Right atrium auricular region (tissue), 2 donors: ENCODE measurements at regions not wholly inside any gene's neighbourhood (a gene's known extent, or its start where the extent isn't known, plus 50 kb on each side); places are given as distances from the start of the nearest gene placed in this dataset.
"Not testable (repeated sequence)": the region's sequence is repeated elsewhere in the genome, so short reads cannot be mapped to it uniquely, and the experiment has no call there.

Experiments used
- DNase-seq: peaks from one replicate; pipeline ENCODE4 v3.0.0-alpha.2; 2019; ENCODE audit warnings: low spot score
- H3K27ac ChIP-seq, 2 donors: fragments of 200-600 bp; sonication (generic); 1 replicate in 1 of 2; 2 replicates in 1 of 2; pipeline ENCODE4 v1.5.1; 2016 to 2019
- H3K27me3 ChIP-seq, 2 donors: fragments of 200-600 bp; sonication (generic); one replicate each; pipeline versions ENCODE4 v1.5.1 to v1.6.0; 2017 to 2019
- H3K36me3 ChIP-seq: fragments of 200-600 bp; sonication (generic); one replicate; pipeline ENCODE4 v1.5.1; 2016
- H3K4me1 ChIP-seq, 2 donors: fragments of 200-600 bp; sonication (generic); one replicate each; pipeline versions ENCODE4 v1.5.1 to v1.6.0; 2017 to 2019
- H3K4me3 ChIP-seq, 2 donors: fragments of 200-600 bp; sonication (generic); 1 replicate in 1 of 2; 2 replicates in 1 of 2; pipeline ENCODE4 v1.5.1; 2017 to 2019; ENCODE audit warnings: mild to moderate bottlenecking in 1 of 2, moderate library complexity in 1 of 2
- H3K9me3 ChIP-seq, 2 donors: fragments of 200-600 bp; sonication (generic); one replicate each; pipeline ENCODE4 v1.5.1; 2019
- TF ChIP-seq, protein P1 (sequence below), 2 donors: fragments of 200-600 bp; sonication (generic); IDR thresholded peaks; one replicate each; pipeline ENCODE4 v1.5.1; 2019; ENCODE audit warnings: antibody characterized with exemption in 2 of 2

DNA sequence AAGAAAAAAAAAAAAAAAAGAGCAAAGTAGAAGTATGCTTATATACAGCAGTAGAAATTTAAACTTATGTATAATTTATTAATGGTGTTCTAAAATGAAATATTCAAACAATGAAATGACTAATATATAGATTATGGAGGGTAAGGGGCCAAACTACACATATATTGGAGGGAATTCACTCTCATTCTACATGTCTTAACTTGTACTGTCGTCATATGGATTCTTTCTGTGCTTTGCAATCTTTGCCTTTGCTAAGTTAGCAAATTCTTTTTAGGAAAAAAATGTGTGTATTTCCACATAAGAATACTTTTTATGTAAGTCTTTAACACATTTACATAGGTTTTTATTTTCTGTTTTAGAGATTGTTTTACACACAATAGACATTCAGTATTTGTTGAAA lies 118.9 kb upstream of the MBNL1 start:
- Histone ChIP-seq H3K4me1 (no peaks in the 10 kb centered on the region), H3K27me3 (no peaks in the 10 kb centered on the region)
- TF ChIP-seq, protein P1, sequence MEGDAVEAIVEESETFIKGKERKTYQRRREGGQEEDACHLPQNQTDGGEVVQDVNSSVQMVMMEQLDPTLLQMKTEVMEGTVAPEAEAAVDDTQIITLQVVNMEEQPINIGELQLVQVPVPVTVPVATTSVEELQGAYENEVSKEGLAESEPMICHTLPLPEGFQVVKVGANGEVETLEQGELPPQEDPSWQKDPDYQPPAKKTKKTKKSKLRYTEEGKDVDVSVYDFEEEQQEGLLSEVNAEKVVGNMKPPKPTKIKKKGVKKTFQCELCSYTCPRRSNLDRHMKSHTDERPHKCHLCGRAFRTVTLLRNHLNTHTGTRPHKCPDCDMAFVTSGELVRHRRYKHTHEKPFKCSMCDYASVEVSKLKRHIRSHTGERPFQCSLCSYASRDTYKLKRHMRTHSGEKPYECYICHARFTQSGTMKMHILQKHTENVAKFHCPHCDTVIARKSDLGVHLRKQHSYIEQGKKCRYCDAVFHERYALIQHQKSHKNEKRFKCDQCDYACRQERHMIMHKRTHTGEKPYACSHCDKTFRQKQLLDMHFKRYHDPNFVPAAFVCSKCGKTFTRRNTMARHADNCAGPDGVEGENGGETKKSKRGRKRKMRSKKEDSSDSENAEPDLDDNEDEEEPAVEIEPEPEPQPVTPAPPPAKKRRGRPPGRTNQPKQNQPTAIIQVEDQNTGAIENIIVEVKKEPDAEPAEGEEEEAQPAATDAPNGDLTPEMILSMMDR (IDR thresholded peaks at IDR 0.05), result no peak

DNA sequence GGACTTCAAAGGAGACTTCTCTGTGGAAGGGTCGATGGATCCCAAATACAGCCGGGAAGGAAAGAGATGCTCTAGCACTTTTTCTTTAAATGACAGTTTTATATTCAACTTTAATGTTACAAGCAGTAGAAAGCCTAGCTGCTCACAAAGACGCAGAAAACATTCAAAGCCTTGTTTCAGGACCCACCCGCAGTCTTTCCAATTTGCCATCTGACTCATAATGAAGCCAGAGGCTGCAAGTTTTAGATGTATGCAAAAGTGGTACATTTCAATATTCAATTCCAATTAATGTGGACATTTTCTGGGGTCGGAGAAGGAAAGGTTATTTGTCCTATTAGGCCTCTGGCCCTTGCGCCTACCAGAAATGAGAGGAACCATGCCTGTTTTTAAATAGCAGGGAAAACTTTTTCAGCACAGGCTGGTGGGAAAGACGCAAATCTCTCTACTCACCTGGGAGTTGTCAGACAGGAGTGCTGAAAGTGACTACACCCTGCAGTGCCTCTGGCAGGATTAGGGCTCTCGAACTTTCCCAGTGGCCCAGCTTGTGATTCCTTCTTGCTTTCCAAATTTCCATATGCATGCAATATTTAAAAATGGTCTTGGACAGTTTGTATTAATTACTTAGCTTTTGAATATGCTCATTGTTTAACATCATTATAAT lies 117.4 kb upstream of the MBNL1 start:
- Histone ChIP-seq H3K27me3 (no peaks in the 10 kb centered on the region), H3K9me3 (no peaks in the 10 kb centered on the region), H3K4me3 (no peak overlapping the region), H3K4me1 (no peaks in the 10 kb centered on the region), H3K27ac (no peak overlapping the region), H3K36me3 (no peaks in the 10 kb centered on the region)
- TF ChIP-seq, protein P1 (IDR thresholded peaks at IDR 0.05), result no peak
- DNase-seq, result no peak

More for the DNA sequence above, 118.9 kb upstream of the MBNL1 start:
- H3K36me3 ChIP-seq, result no peaks in the 10 kb centered on the region
- DNase-seq, result no peak
- H3K27ac ChIP-seq, result no peak overlapping the region
- no peak overlapping the region for H3K4me3 ChIP-seq
- no peaks in the 10 kb centered on the region for H3K9me3 ChIP-seq

DNA sequence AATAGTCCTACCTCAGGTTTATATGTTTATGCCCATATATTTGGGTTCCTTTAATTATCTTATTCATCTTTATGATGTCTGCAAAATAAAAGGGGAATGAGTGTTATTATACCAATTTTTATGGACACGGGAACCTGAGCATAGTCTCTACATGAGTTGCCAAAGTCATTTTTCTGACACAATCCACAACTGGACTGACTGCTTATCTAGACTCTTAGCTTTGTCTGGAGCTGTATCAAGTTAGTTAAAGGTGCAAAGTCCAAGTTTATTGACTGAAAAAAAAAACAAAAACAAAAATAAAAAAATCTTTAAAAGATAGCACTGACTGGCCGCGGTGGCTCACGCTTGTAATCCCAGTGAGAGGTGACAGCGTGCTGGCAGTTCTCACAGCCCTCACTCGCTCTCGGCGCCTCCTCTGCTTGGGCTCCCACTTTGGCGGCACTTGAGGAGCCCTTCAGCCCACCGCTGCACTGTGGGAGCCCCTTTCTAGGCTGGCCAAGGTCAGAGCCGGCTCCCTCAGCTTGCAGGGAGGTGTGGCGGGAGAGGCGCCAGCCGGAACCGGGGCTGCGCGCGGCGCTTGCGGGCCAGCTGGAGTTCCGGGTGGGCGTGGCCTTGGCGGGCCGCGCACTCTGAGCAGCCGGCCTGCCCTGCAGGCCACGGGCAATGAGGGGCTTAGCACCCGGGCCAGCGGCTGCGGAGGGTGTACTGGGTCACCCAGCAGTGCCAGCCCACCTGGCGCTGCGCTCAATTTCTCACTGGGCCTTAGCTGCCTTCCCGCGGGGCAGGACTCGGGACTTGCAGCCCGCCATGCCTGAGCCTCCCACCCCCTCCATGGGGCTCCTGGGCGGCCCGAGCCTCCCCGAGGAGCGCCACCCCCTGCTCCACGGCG lies 116.6 kb upstream of the MBNL1 start:
- not testable (repeated sequence) for DNase-seq, H3K9me3 ChIP-seq, H3K27ac ChIP-seq, H3K36me3 ChIP-seq, H3K27me3 ChIP-seq, H3K4me1 ChIP-seq, H3K4me3 ChIP-seq

DNA sequence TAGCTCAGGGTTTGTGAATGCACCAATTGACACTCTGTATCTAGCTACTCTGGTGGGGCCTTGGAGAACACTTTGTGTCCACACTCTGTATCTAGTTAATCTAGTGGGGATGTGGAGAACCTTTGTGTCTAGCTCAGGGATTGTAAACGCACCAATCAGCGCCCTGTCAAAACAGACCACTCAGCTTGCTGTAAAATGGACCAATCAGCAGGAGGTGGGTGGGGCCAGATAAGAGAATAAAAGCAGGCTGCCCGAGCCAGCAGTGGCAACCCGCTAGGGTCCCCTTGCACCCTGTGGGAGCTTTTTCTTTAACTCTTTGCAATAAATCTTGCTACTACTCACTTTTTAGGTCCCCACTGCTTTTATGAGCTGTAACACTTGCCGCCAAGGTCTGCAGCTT lies 115.6 kb upstream of the MBNL1 start:
- H3K27ac ChIP-seq, H3K27me3 ChIP-seq, H3K36me3 ChIP-seq, H3K4me3 ChIP-seq, H3K4me1 ChIP-seq, H3K9me3 ChIP-seq, DNase-seq: not testable (repeated sequence)

DNA sequence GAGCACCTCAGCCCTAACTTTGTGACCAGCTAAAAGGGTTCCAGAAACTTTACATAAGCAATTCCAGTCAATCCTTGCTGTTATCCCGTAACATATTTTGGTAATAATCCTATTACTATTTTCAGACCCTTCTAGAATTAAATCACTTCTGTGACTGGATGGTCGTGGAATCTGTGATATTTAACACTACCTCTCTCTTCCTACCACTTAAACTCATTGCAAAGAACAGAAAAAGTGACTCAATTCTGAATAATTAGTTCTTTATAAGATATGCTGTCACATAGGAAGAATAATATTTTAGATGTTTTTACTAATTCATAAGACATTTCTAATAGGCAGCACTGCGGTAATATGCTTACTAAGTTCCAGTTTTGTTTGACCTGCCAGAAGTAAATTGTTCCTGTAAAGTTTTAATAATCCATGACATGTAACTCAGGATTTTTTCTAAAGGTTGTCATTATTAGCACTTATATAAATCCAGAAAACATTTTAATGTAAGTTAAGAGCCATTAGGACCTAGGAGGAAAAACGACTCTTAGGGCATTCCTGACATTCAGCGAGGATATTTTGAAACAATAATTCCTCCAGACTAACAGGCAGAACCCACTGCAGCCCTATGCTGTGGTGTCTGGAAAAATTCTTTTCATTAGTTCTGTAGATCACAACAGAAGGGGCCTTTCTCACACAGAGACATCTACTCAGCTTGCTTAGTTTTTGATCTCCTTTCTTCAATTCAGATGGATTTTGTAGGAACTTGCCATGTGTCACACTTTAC lies 113.3 kb upstream of the MBNL1 start:
- Histone ChIP-seq H3K27me3 (no peaks in the 10 kb centered on the region), H3K36me3 (no peaks in the 10 kb centered on the region), H3K4me1 (no peaks in the 10 kb centered on the region), H3K4me3 (no peak overlapping the region), H3K27ac (no peak overlapping the region), H3K9me3 (no peaks in the 10 kb centered on the region)
- no peak for DNase-seq
- TF ChIP-seq, protein P1 (IDR thresholded peaks at IDR 0.05), result no peak

DNA sequence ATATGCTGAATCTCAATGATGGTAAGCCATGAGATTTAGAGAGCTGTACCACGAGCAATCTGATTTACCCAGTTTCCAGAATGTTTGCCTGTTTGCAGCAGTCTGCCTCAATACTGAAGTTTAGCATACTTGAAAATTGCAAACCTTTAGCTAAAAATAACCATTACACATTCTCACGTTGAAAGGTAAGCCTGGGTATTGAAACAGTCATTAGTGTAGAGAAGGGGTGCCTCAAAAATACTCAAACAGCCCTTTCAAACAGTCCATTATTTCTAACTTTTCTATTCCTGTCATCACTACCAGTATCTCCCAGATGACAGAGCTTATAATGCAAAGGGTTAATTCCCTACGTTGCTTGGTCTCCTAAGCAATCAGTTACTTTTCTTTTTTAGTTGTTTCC lies 111.8 kb upstream of the MBNL1 start:
- no peaks in the 10 kb centered on the region for H3K27me3 ChIP-seq
- no peaks in the 10 kb centered on the region for H3K4me1 ChIP-seq
- no peaks in the 10 kb centered on the region for H3K9me3 ChIP-seq
- no peaks in the 10 kb centered on the region for H3K36me3 ChIP-seq
- TF ChIP-seq, protein P1 (IDR thresholded peaks at IDR 0.05), result no peak
- H3K27ac ChIP-seq, result no peak overlapping the region
- no peak for DNase-seq
- H3K4me3 ChIP-seq, result no peak overlapping the region
